B cell (primary cell): ENCODE measurements at regions not wholly inside any gene's neighbourhood (a gene's known extent, or its start where the extent isn't known, plus 50 kb on each side); places are given as distances from the start of the nearest gene placed in this dataset.

Experiments
- CTCF ChIP-seq: fragments of 200-600 bp; IDR thresholded peaks from one replicate; pipeline ENCODE4 v1.8.0; 2022; ENCODE audit warnings: antibody characterized with exemption, mild to moderate bottlenecking
- EZH2 ChIP-seq: IDR thresholded peaks from 2 replicates; pipeline ENCODE4 v1.6.1; 2012; ENCODE audit warnings: borderline replicate concordance, low read depth, mild to moderate bottlenecking, moderate library complexity, low read length; ENCODE audit not compliant: insufficient read depth, poor library complexity, severe bottlenecking

GRCh38 chrX:85591536-85591935 is 212.1 kb upstream of the POF1B start:
- TF ChIP-seq EZH2, result no peak
- no peak for TF ChIP-seq CTCF
